WI38 (cell line): ENCODE measurements at regions not wholly inside any gene's neighbourhood (a gene's known extent, or its start where the extent isn't known, plus 50 kb on each side); places are given as distances from the start of the nearest gene placed in this dataset.

Source experiments
- H3K4me3 ChIP-seq: 2 replicates; pipeline ENCODE4 v1.5.1; 2011; ENCODE audit warnings: low read depth, mild to moderate bottlenecking, control low read depth, low read length
- CTCF ChIP-seq: IDR thresholded peaks from 2 replicates; pipeline ENCODE4 v1.5.1; 2012; ENCODE audit warnings: low read depth, mild to moderate bottlenecking, control low read depth, low read length

- no peak overlapping the region for H3K4me3 ChIP-seq
- TF ChIP-seq CTCF, result no peak
Observed at GRCh38 chr1:17877316-17877715, 122.2 kb downstream of the ACTL8 start.

GRCh38 chr1:17877896-17878295 lies 122.8 kb downstream of the ACTL8 start:
- H3K4me3 ChIP-seq, result no peak overlapping the region
- TF ChIP-seq CTCF, result no peak

- no peak for TF ChIP-seq CTCF
- no peak overlapping the region for H3K4me3 ChIP-seq
Observed at GRCh38 chr1:17878837-17879236, 123.7 kb downstream of the ACTL8 start.

- no peak for TF ChIP-seq CTCF
- no peak overlapping the region for H3K4me3 ChIP-seq
Observed at GRCh38 chr1:17880449-17880848, 125.3 kb downstream of the ACTL8 start.

GRCh38 chr1:17881761-17882160 lies 126.6 kb downstream of the ACTL8 start:
- no peak overlapping the region for H3K4me3 ChIP-seq
- TF ChIP-seq CTCF, result no peak

GRCh38 chr1:17883136-17883535 lies 128.0 kb downstream of the ACTL8 start:
- no peak for TF ChIP-seq CTCF
- no peak overlapping the region for H3K4me3 ChIP-seq

GRCh38 chr1:17883662-17884395 lies 128.7 kb downstream of the ACTL8 start:
- no peak overlapping the region for H3K4me3 ChIP-seq
- no peak for TF ChIP-seq CTCF
